Neuron (in vitro differentiated cells): ENCODE measurements at regions not wholly inside any gene's neighbourhood (a gene's known extent, or its start where the extent isn't known, plus 50 kb on each side); places are given as distances from the start of the nearest gene placed in this dataset.

Experiments
- H2AFZ ChIP-seq: one replicate; pipeline ENCODE4 v1.6.1; 2013; ENCODE audit warnings: low read depth, mild to moderate bottlenecking, inconsistent platforms, low read length, moderate library complexity
- H3K27me3 ChIP-seq: one replicate; pipeline ENCODE4 v1.6.1; 2013; ENCODE audit warnings: low read length; ENCODE audit not compliant: insufficient read depth
- H3K36me3 ChIP-seq: one replicate; pipeline ENCODE4 v1.6.1; 2013; ENCODE audit warnings: low read length; ENCODE audit not compliant: insufficient read depth
- H3K4me1 ChIP-seq: one replicate; pipeline ENCODE4 v1.6.1; 2013; ENCODE audit warnings: low read length; ENCODE audit not compliant: insufficient read depth
- H3K4me3 ChIP-seq: 2 replicates; pipeline ENCODE4 v1.5.1; 2013; ENCODE audit warnings: mild to moderate bottlenecking, low read length, moderate library complexity
- H3K9me3 ChIP-seq: one replicate; pipeline ENCODE4 v1.6.1; 2013; ENCODE audit warnings: low read length

DNA sequence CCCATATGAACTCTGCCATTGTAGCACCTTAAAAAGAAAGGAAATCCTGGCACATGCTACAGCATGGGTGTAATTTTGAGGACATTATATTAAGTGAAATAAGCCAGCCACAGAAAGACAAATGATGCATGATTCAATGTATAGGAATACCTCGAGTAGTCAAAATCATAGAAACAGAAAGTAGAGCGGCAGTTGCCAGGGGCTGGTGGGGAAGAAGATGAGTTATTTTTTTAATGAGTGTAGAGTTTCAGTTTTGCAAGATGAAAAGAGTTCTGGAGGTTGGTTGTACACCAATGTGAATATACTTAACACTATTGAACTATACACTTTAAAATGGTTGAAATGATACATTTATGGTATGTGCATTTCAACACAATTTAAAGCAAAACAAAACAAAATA lies 133.0 kb downstream of the ZDHHC21 start:
- Histone ChIP-seq H3K36me3 (no peaks in the 10 kb centered on the region), H3K27me3 (no peaks in the 10 kb centered on the region), H3K9me3 (no peaks in the 10 kb centered on the region), H3K4me1 (peaks cover 8% of the 10 kb centered on the region), H3K4me3 (no peak overlapping the region), H2AFZ (no peak overlapping the region)

DNA sequence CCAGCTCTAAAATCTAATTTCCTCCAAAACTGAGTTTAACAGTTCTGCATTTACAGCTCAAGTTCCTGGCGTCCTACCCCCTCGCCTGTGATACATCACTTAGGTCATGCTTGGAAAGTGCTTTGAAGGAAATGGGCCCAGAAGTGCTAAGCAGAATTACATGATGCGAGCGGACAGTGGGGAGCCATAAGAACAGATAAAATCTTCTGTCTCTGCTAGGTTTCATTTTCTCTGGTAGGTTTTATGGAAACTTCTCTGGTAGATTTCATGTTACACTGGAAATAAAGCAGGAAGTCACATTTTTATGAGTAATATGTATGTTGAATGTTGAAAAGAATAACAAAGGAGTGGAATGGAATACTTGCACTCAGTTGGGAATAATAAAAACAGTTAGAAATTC lies 138.3 kb downstream of the ZDHHC21 start:
- Histone ChIP-seq H3K4me1 (no peaks in the 10 kb centered on the region), H3K9me3 (no peaks in the 10 kb centered on the region), H2AFZ (no peak overlapping the region), H3K27me3 (no peaks in the 10 kb centered on the region), H3K4me3 (no peak overlapping the region), H3K36me3 (no peaks in the 10 kb centered on the region)

DNA sequence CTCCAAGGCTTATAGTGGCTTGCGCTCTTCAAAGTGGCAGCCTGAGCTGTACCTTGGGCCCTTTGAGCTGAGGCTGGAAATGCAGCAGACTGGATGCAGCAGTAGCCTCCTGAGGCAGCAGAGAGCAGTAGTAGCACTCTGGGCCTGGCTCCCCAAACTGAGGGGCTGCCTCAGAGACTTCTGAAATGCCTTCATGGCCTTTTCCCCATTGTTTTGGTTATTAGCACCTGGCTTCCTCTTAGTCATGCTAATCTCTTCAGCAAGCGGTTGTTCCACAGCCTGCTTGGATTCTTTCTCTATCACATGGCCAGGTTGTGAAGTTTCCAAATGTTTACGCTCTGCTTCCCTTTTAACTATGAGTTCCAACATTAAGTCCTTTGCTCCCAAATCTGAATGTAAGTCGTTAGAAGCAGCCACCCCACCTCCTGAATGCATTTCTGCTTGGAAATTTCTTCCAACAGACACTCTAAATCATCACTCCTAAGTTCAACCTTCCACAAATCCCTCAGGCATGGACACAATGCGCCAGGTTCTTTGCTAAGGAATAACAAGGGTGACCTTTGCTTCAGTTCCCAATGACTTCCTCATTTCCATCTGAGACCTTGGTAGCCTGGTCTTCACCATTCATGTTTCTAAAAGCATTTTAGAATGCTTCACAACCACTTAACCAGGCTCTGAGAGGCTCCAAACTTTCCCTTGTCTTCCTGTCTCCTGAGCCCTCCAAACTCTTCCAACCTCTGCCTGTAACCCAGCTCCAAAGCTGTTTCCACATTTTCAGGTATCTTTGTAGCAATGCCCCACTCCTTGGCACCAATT lies 145.8 kb downstream of the ZDHHC21 start:
- Histone ChIP-seq H3K27me3 (no peaks in the 10 kb centered on the region), H3K4me1 (no peaks in the 10 kb centered on the region), H3K9me3 (no peaks in the 10 kb centered on the region), H3K36me3 (no peaks in the 10 kb centered on the region), H3K4me3 (no peak overlapping the region), H2AFZ (no peak overlapping the region)

DNA sequence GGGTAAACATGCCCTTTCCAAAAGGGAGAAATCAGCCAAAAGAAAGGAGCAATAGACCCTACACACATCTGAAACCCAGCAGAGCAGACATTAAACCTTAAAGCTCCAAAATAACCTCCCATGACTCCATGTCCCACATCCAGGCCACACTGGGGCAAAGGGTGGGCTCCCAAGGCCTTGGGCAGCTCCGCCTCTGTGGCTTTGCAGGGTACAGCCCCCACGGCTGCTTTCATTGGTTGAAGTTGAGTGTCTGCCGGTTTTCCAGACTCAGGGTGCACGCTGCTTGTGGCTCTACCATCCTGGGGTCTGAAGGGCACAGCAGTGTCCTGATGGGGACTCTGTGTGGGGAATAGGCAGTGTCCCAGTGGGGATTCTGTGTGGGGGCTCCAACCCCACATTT lies 146.5 kb downstream of the ZDHHC21 start:
- no peak overlapping the region for H3K4me3 ChIP-seq
- no peaks in the 10 kb centered on the region for H3K9me3 ChIP-seq
- no peak overlapping the region for H2AFZ ChIP-seq
- peaks cover 7% of the 10 kb centered on the region for H3K4me1 ChIP-seq
- H3K36me3 ChIP-seq: no peaks in the 10 kb centered on the region
- H3K27me3 ChIP-seq: no peaks in the 10 kb centered on the region

DNA sequence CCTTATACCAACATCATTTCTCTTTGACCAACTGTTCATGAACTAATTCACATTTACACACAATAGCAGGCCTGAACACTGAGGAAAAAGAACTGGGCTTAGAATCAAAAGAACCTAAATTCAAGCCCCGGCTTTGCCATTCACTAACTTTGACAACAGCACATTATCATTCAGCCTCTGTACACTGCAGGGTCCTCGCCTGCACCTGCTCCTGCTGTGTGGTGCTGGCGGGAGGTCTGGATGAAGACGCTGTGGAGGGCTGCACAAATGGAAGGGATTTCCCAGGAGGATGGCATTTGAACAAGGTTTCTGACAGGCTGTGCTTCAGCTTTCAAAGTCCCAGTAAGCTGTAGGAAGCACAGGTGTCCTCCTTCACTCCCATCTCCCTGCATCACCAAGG lies 151.2 kb downstream of the ZDHHC21 start:
- Histone ChIP-seq H3K4me3 (no peak overlapping the region), H3K36me3 (no peaks in the 10 kb centered on the region), H3K4me1 (peaks cover 10% of the 10 kb centered on the region), H3K27me3 (no peaks in the 10 kb centered on the region), H2AFZ (peak overlapping the region; percentile 48), H3K9me3 (no peaks in the 10 kb centered on the region)

DNA sequence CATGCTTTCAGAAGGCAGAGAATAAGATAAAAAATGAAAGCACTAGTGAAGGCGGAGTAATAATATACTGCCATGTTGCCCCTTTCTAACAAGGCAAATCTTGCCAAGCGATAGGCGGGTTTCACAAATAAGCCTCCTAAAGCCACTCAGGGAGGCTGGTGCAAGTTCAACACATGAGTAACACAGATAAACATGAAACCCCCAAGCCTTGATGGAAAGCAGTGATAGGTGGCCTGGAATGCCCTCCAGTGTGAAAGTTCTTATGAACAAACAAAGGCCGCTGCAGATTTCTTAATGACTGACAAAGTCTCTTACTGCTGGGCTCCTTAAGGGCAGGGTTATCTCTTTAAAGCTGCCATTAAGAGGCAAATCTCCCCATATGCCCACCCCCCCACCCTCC lies 154.7 kb downstream of the ZDHHC21 start:
- Histone ChIP-seq H3K9me3 (no peaks in the 10 kb centered on the region), H3K27me3 (no peaks in the 10 kb centered on the region), H3K4me3 (no peak overlapping the region), H3K4me1 (peaks cover 10% of the 10 kb centered on the region), H3K36me3 (no peaks in the 10 kb centered on the region), H2AFZ (no peak overlapping the region)

DNA sequence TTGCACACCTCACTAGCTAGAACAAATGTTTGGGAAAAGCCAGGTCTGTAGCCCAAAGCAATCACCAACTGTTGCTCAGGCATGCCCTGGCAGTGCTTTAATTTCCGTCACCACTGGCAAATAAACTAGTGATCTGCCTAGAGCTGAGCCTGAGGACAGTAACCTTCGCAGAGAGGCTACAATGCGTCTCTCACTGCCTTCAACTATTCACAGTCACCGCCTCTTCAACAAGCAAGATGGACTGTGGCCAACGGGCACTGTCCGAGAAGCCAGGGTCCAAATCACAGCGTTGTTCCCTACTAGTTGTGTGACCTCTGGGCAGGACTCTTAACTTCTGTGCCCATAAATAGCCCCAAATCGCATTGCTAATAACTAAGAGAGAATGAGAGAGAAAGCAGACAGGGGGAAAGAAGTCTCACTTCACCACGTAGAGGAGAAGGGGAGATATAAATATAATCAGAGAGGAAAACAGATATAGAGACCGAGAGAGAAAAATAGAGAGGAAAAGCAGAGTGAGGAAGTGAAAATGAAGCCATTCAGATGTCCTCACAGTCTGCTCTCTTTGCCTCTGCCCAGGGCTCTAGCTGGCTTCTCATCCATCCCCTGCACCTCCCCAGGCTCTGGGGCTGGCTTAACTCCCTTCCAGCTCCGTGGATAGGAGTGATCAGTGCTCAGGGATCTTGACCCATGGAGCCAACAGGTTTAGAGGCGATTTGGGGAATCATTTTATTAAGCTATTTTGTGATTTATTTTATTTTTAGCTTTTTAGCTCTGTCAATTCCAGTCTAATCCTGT lies 157.9 kb downstream of the ZDHHC21 start:
- H3K4me1 ChIP-seq: peaks cover 17% of the 10 kb centered on the region
- no peak overlapping the region for H3K4me3 ChIP-seq
- no peak overlapping the region for H2AFZ ChIP-seq
- no peaks in the 10 kb centered on the region for H3K36me3 ChIP-seq
- no peaks in the 10 kb centered on the region for H3K9me3 ChIP-seq
- H3K27me3 ChIP-seq: no peaks in the 10 kb centered on the region

DNA sequence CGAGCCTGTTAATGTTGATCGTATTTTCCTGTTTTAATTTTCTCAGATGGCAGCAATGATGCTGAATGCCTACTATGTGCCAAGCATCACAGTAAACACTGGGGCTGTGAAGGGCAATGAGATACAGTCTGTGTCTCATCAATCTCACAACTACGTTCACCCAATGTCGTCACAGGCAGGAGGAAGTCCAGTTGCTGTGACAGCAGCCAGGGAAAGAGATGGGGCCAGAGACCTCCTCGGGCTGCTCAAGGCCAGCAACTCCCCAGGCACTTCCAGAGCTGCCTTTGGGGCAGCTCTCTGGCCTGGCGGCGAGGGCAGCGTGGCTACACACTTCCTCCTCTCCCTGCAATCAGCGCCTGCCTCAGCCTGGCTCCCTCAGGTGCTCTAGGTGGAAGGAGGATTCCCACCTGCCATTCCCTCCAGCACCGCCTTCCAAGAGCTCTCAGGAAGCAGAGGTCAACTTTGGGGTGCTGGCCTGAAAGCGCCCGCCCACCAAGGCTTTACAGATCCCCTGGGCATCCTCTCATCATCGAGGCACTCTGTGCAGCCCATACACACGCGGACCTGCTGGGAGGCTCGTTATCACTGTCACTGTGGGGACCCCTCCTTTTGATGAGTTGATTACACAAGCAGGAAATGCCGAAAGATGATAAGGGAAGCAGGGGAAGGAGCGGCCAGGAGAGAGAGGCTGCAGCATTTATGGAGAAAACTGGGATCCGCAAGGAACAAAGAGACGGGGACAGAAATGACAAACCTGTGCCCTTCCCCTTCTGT lies 159.2 kb downstream of the ZDHHC21 start:
- Histone ChIP-seq H3K9me3 (no peaks in the 10 kb centered on the region), H3K4me1 (peaks cover 17% of the 10 kb centered on the region), H3K4me3 (no peak overlapping the region), H2AFZ (no peak overlapping the region), H3K27me3 (no peaks in the 10 kb centered on the region), H3K36me3 (no peaks in the 10 kb centered on the region)

DNA sequence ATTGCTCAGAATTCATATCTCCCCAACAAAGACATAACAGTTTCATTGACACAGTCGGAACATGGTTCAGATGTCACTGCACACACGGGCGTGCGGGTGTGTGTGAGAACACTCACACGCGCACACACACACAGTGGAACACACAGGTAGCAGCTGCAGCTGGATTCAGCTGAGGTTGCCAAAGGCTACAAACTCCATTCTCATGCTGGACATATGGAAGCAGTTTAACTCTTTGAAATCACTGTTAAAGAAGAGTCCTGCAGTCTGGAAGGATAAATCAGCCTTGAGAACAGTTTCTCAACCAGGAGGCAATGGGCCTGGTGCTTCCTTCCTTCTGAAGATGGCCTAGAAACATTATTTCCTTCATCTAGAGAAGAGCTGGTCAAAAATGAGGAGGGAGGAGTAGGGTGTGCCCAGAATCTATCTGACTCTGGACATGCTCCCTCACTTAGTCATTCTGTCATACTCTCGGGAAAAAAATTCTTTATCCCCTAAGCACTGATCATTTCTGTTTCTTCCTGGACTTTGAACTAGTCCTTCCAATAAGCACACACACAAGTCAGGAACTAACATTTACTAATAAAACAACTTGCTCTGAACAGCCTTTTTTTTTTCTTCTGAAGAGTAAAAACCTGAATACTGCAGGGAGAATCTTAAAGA lies 160.6 kb downstream of the ZDHHC21 start:
- Histone ChIP-seq H3K9me3 (no peaks in the 10 kb centered on the region), H3K4me3 (no peak overlapping the region), H2AFZ (no peak overlapping the region), H3K27me3 (no peaks in the 10 kb centered on the region), H3K4me1 (peaks cover 17% of the 10 kb centered on the region), H3K36me3 (no peaks in the 10 kb centered on the region)

DNA sequence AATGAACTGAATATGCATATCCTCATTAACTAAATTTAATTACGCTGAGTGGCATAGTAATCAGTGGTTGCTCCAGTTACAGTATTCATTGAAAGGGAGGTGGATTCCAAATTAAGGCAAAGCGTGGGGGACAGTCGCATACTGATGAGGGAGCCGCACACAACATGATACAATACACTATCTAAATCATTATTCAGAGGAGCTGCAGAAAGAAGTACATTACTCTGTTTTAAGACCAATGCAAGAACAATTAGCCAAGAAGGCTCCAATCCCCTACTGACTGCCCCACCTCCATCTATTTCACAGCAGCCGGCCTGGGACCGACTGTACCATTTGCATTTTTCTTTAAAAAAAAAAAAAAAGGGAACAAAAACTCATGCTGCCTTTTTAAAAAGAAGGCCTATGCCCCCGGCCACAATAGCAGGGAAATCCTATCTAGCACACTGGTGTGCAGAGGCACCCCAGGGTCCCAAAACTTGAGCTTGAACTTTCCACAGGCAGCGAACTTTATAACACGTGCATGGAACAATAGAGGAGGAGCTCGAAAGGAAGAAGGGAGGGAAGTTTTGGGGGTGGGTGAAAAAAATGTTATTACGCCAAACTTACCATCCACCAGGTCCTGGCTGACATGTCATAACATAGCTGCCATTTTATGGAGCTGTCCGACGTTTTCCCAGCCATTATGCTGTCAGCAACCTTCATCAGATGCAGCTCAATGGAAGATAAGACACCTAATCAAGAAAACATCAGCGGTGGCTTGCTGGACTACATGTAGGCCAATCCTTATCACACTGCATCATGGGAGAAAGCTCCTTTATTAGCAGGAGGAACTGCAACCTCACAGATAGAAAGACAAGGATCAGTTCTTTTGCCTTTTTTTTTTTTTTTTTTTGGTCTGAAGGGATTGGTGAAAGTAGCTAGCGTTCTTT lies 161.6 kb downstream of the ZDHHC21 start:
- H3K4me1 ChIP-seq: peaks cover 17% of the 10 kb centered on the region
- H3K9me3 ChIP-seq: no peaks in the 10 kb centered on the region
- H3K36me3 ChIP-seq: no peaks in the 10 kb centered on the region
- H3K27me3 ChIP-seq: no peaks in the 10 kb centered on the region
- H2AFZ ChIP-seq: no peak overlapping the region
- H3K4me3 ChIP-seq: no peak overlapping the region

DNA sequence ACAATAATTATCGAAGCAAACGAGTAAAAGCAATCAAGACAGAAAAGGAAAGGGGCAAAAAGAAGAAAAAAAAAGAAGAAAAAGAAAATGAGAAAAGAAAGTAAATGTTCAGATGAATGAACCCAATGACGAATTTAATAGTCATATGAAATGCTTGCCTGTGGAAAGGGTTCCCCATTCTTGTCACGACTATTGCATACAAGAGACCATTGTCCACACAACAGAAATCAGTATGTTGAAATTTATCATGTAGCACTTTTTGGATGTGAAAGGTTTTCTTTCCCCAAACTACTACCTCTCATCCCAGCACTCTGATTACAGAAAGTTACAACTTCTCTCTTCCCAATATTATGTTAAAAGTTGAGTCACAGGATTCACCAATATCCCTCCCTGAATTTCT lies 162.4 kb downstream of the ZDHHC21 start:
- Histone ChIP-seq H3K27me3 (no peaks in the 10 kb centered on the region), H3K36me3 (no peaks in the 10 kb centered on the region), H3K4me1 (peaks cover 17% of the 10 kb centered on the region), H3K4me3 (no peak overlapping the region), H2AFZ (no peak overlapping the region), H3K9me3 (no peaks in the 10 kb centered on the region)

DNA sequence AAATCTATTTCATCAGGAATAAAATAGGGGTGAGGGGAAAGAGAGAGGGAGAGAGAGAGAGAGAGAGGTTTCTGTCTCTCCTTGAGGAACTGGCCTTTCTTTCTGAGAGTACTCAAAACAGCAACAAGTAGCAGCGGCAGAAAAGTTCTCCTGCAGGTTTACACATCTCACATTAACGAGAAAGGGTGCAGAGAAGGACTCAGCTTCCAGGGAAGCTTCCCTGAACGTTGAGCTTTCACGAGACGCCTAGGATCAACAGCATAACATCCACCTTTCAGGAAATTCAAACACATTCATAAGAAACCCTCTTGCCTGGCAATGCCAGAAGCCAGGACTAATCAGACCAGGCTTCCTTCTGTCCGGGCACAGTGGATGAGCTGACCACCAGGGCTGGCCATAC lies 162.9 kb downstream of the ZDHHC21 start:
- Histone ChIP-seq H3K4me1 (peaks cover 17% of the 10 kb centered on the region), H3K27me3 (no peaks in the 10 kb centered on the region), H2AFZ (no peak overlapping the region), H3K9me3 (no peaks in the 10 kb centered on the region), H3K4me3 (no peak overlapping the region), H3K36me3 (no peaks in the 10 kb centered on the region)
